Osteocyte (in vitro differentiated cells): ENCODE measurements at regions not wholly inside any gene's neighbourhood (a gene's known extent, or its start where the extent isn't known, plus 50 kb on each side); places are given as distances from the start of the nearest gene placed in this dataset.

Experiments
- DNase-seq: peaks from one replicate; pipeline ENCODE4 v3.0.0; 2021; ENCODE audit warnings: mixed read lengths; ENCODE audit not compliant: unreplicated experiment; ENCODE audit errors: extremely low spot score
- H3K27ac Mint-ChIP-seq: one replicate; pipeline ENCODE4 v1.8.0; 2021; ENCODE audit warnings: mild to moderate bottlenecking, mixed read lengths; ENCODE audit not compliant: unreplicated experiment
- H3K27me3 Mint-ChIP-seq: one replicate; pipeline ENCODE4 v1.8.0; 2021; ENCODE audit warnings: mixed read lengths; ENCODE audit not compliant: unreplicated experiment
- H3K36me3 Mint-ChIP-seq: one replicate; pipeline ENCODE4 v1.8.0; 2021; ENCODE audit warnings: mixed read lengths; ENCODE audit not compliant: unreplicated experiment
- H3K4me1 Mint-ChIP-seq: one replicate; pipeline ENCODE4 v1.8.0; 2021; ENCODE audit warnings: mixed read lengths; ENCODE audit not compliant: unreplicated experiment
- H3K4me3 Mint-ChIP-seq: one replicate; pipeline ENCODE4 v1.8.0; 2021; ENCODE audit warnings: mild to moderate bottlenecking, moderate library complexity, mixed read lengths; ENCODE audit not compliant: unreplicated experiment
- H3K9me3 Mint-ChIP-seq: one replicate; pipeline ENCODE4 v1.8.0; 2021; ENCODE audit warnings: mixed read lengths; ENCODE audit not compliant: unreplicated experiment
- CTCF ChIP-seq: fragments of 200-600 bp; sonication (generic); IDR thresholded peaks from 2 replicates; pipeline ENCODE4 v1.5.0; 2021; ENCODE audit warnings: antibody characterized with exemption, mild to moderate bottlenecking, moderate library complexity

GRCh38 chrX:9108054-9108453 is 74.1 kb upstream of the FAM9B start:
- Mint-ChIP-seq H3K27ac (no peak overlapping the region), H3K9me3 (peaks cover 9% of the 10 kb centered on the region), H3K4me1 (peaks cover 3% of the 10 kb centered on the region), H3K4me3 (no peak overlapping the region), H3K36me3 (no peaks in the 10 kb centered on the region), H3K27me3 (no peaks in the 10 kb centered on the region)
- TF ChIP-seq CTCF = no peak
- DNase-seq = no peak

- no peak overlapping the region for H3K27ac Mint-ChIP-seq
- TF ChIP-seq CTCF = no peak
- no peak overlapping the region for H3K4me3 Mint-ChIP-seq
- H3K36me3 Mint-ChIP-seq = no peaks in the 10 kb centered on the region
- H3K9me3 Mint-ChIP-seq = peaks cover 3% of the 10 kb centered on the region
- DNase-seq = no peak
- peaks cover 3% of the 10 kb centered on the region for H3K4me1 Mint-ChIP-seq
- no peaks in the 10 kb centered on the region for H3K27me3 Mint-ChIP-seq
Measured at GRCh38 chrX:9110808-9111207, 76.9 kb upstream of the FAM9B start.

- DNase-seq = no peak
- H3K27ac Mint-ChIP-seq = no peak overlapping the region
- H3K4me3 Mint-ChIP-seq = no peak overlapping the region
- peaks cover 11% of the 10 kb centered on the region for H3K9me3 Mint-ChIP-seq
- H3K4me1 Mint-ChIP-seq = peaks cover 3% of the 10 kb centered on the region
- H3K36me3 Mint-ChIP-seq = no peaks in the 10 kb centered on the region
- no peak for TF ChIP-seq CTCF
- no peaks in the 10 kb centered on the region for H3K27me3 Mint-ChIP-seq
Measured at GRCh38 chrX:9114245-9114644, 80.3 kb upstream of the FAM9B start.

- Mint-ChIP-seq H3K36me3 (no peaks in the 10 kb centered on the region), H3K27me3 (no peaks in the 10 kb centered on the region), H3K27ac (no peak overlapping the region), H3K4me3 (no peak overlapping the region), H3K4me1 (peaks cover 4% of the 10 kb centered on the region), H3K9me3 (peaks cover 13% of the 10 kb centered on the region)
- TF ChIP-seq CTCF = no peak
- DNase-seq = no peak
Measured at GRCh38 chrX:9117851-9118250, 83.9 kb upstream of the FAM9B start.

GRCh38 chrX:9122519-9123245 is 88.8 kb upstream of the FAM9B start:
- TF ChIP-seq CTCF = no peak
- H3K27ac Mint-ChIP-seq = peak overlapping the region; percentile 4
- no peaks in the 10 kb centered on the region for H3K36me3 Mint-ChIP-seq
- H3K4me1 Mint-ChIP-seq = peaks cover 9% of the 10 kb centered on the region
- H3K27me3 Mint-ChIP-seq = no peaks in the 10 kb centered on the region
- DNase-seq = no peak
- H3K9me3 Mint-ChIP-seq = peaks cover 13% of the 10 kb centered on the region
- H3K4me3 Mint-ChIP-seq = no peak overlapping the region
